Femur (tissue), 1 donor: ENCODE measurements at regions not wholly inside any gene's neighbourhood (a gene's known extent, or its start where the extent isn't known, plus 50 kb on each side); places are given as distances from the start of the nearest gene placed in this dataset.
A peak's percentile ranks its signal among the peaks of the same experiment; 100 is the strongest.

Experiments
- DNase-seq: peaks from one replicate; pipeline ENCODE4 v3.0.0-alpha.2; 2017

DNA sequence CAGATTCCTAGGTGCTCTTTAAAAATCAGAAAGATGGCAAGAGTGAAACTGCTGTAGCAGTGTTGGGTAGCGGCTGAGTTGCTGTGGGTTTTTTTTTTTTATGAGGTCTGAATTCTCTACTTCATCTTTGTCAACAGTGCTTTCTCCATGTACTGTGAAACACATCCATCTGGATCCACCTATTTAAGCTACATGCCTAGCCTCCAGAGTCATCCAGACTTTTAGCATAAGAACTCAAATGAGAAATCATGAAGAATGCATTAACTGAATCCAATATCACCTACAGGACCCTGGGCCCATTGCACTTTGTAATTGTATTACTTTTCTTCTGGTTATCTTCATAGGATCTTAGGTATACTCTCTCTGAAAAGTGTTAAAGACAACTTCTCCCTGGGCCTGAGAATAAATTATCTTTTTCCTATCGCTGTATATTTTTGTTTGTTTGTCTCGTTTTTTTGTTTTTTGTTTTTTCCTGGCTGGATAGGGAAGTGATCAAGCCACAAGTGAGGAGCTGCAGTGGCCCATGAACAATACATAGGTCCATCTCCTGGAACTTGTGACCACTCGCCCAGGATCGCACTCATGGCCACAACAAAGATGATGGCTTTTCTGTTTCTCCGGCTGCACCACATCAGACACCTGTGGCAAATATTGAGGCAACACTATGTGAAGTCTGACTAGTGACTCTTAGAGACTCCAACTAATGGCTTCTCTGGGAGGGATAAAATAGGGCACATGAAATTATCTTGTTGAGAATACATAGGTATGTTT lies 609.9 kb upstream of the AGTR1 start:
- no peak for DNase-seq

DNA sequence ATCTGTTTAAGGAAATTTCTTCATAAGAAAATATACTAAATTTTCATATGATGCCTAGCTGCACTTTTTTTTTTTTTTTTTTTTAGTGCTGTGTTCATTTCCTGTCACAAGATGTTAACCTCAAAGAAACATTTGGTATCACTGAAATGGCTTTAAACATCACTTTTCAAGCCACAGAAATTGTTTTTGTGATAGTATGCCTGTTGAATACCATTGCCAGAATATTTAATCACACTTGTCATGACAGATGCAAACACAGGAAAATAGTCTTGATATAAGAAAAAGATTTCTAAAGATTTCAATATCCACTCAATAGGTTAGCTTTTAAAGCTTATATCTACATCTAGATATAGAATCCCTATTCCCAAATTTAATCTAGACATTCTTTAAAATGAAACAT lies 608.5 kb upstream of the AGTR1 start:
- DNase-seq, result no peak

DNA sequence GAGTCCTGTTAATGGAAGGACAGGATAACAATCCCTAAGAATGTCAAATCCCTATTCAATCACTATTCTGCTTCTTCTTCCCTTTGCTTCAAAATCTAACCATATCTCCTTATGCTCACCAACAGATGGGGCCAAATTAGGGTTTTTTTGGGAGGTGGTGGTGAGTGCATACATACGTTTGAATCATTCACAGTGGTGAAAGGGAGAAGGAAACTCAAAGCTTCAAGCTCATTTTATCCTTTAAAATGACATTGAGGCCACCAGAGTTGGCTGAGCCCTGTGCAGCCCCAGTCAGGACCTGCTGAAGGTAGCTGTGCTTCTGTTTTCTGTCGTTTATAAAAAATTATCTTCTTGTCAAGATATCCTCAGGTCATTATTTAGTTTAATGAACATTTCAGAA lies 607.5 kb upstream of the AGTR1 start:
- no peak for DNase-seq

DNA sequence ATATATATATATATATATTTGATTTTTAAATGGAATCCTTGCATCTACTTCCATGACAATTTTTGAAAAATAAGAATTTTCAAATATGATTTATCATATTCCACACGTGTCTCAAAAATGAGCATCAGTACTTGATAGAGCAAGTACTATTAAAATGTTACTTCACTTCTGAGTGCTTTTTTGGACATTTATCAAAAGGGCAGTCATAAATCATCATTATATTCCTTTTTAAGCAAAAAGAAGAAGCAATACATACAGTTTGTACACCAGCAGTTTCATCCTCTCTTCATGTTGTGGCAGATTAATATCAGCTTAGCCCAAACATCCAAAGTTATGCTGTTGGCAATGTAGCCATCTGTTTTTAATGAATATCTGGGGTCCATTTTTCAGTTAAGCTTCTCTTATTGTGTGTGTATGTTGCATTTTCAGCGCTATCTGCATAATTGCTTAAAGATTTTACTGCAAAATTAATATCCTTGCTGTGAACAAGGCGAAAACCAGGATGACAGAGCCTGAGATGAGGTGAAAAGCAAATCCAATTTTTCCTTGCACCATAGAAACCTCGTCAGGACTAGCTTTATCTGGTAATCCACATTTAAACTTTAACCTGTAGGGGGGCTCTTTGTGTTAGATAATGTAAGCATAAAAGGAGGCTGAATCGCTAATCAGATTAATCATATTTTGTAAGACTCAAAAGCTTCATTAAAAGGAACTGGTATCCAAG lies 604.9 kb upstream of the AGTR1 start:
- no peak for DNase-seq

DNA sequence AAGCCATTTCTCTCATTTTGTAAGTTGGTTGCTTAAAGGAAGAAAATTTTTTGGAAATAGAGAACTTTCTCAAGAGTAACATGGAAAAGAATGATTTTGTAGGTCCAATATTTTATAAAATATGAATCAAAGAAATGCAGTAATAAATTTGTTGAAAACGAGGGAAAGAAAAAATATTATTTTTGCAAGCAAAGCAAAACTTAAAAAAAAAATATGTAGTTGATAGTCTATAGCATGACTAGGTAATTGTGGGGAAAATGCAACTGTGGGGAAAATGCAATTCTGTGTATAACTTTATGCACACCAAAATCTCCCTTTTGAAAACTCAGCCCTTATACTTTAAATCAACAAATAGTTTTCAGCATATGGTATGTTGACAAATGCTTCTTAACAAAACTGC lies 604.0 kb upstream of the AGTR1 start:
- DNase-seq, result no peak

DNA sequence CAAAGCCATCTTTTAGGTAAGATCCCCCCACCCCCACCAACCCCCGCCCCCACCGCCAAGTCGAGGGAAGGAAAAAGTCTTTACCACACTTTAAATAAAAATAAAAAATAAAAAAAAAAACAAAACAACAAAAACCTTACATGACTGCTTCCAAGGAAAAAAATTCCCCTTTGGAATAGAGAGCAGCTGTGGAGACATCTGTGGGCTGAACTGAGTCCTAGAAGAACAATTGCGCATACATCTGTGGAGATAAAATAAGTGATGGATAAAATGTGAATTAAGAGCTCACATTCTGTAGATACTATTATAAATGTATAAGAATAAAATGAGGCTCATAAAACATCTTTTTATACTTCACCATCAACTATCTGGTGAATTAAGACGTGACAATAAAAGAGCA lies 601.7 kb upstream of the AGTR1 start:
- no peak for DNase-seq

DNA sequence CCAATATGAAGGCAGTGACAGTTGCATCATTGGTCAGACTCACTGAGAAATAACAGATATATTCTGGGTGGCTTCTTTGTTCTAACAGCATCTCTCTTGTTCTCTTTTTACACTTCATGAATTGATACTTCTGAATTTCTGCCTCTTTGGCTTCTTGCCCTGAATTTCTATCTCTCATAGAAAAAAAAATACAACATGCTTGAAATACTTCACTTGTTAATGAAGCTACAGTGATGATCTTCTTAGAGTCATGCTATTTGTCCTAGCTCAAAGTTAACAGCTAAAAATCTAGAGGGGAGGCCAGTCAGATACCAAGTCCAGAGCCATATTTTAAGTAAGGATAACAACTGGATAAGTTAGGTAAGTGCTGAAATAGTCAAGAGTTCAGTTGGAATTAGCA lies 597.2 kb upstream of the AGTR1 start:
- no peak for DNase-seq

DNA sequence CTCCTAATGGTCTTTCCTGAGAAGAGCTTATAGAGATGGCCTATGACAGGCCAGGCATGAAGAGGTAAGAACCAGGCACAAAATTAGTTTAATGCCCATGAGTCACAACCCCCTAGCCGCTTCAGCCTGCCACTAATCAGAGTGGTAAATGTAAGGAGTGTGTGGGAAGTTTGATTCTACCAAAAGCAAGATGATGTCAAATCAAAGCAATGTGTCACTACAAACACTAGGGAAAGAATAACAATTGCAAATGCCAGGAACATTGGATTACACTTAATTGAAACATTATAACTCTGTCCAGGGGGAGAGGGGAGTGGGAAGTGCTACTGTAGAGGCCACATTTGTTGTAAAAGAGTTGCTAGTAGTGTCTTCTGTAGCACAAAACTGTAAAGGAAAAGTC lies 596.6 kb upstream of the AGTR1 start:
- DNase-seq, result no peak

DNA sequence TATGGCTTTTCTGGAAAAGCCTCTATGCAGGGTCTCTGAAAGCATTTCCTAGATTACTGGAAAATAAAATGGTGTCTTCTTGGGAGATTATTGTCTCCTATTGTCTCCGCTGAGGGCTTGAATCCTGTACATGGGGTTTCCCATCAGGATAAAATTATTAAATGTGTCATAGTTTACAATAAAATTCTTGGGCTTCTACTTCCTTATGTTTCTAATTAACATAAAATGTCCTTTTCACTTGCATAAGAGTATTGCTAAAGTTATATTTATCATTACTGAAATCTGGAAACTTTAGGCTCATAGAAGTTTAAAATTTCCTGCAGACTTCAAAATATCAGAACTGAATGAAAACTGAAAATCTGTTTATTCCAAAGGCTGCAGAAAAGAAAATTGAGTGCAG lies 595.5 kb upstream of the AGTR1 start:
- no peak for DNase-seq

DNA sequence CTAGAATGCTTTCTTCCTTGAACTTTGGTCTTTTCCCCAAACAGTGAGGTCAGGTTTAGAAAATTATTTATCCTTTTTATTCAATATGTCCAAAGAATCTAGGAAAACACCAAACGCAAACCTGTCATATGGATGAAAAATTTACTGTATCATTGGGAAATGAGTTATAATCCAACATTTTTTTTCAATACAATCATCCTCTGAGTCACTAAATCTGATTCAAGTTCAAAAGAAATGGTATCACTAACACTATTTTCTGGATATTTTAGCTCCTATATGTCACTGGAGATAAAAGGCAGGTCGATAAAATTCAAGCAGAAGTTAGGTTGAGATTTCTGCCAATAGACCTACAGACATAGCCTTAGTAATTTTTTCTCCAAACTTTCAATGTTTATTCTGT lies 591.6 kb upstream of the AGTR1 start:
- DNase-seq, result no peak

DNA sequence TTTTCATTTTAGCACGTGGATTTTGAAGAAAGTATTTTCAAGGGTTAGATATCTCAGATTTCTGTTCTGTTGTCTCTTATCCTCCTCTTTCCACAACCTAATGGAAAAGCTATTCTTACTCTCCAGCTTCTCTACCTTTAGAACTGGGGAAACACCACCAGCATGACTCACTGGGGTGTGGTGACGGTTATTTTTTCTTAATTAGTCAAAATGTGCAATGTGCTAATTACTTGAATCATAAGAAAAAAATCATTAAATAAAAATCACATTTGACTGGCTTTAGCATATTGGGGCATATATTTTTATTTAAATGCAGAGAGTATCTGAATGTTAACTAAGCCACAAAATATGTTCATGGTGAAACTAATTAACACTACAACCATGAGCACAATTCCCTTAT lies 570.7 kb upstream of the AGTR1 start:
- DNase-seq, result no peak

DNA sequence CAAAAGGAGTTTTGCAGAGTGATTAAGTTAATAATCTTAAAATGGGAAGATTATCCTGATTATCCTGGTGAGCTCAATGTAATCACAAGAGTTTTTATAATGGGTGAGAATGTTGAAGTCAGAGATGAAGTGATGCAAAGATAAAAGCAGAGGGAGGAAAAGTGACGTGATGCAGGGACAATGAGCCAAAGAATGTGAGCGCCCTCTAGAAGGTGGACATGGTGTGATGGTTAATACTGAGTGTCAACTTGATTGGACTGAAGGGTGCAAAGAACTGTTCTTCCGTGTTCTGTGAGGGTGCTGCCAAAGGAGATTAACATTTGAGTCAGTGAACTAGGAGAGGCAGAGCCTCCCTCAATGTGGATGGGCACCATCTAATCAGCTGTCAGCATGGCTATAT lies 569.6 kb upstream of the AGTR1 start:
- DNase-seq, result no peak

DNA sequence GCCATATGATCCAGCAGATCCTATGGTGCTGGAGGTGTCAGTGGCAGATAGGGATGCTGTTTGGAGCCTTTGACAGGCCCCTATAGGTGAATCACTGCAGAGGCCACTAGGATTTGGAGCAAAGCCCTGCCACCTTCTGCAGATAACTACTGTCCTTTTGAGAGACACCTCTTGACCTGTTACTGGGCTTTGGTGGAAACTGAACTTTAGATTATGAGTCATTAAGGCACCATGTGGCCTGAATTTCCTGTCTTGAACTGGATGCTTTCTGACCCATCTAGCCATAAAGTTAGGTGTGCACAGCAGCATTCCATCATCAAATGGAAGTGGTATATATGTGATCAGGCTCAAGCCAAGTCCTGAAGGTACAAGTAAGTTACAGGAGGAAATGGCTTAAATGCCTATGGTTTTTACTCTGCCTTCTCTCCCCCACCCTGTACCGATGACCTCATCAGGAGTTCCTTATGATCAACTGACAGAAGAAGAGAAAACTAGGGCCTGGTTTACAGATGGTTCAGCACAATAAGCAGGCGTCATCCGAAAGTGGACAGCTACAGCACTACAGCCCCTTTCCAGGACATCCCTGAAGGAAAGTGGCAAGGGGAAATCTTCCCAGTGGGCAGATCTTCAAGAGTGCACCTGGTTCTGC lies 565.6 kb upstream of the AGTR1 start:
- DNase-seq, result no peak

DNA sequence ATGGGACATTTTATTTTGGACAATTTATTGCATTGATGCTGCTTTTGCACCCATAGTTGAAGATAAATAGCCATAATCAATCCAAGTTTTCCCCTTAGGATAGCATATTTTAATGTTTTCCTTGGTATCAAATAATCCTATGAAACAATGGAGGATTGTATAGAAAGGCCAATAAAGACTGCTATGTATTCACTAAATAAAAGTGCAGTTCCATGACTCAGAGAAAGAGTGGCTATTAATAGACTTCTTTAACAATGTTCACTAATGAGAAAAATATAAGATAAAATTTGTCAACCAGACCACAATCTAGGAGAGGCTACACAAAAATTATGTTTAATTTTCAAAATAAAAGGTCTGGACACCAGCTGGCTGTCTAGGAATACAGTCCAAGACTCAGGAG lies 560.9 kb upstream of the AGTR1 start:
- DNase-seq, result no peak

DNA sequence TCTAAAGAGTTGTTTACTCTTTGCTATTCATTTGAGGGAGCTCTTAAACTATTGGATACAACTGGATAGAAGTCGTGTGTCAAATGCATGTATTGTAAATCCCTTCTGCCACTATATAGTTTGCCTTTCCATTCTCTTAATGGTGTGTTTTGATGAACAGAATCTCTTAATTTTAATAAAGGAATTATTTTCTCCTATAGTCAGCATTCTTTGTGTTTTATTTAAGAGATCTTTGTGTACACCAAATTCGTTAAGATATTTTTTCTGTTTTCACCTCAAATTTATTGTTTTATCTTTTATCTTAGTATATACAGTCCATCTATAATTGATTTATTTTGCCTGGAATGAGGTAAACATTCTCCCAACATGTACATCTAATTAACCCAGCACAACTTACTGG lies 551.5 kb upstream of the AGTR1 start:
- no peak for DNase-seq

DNA sequence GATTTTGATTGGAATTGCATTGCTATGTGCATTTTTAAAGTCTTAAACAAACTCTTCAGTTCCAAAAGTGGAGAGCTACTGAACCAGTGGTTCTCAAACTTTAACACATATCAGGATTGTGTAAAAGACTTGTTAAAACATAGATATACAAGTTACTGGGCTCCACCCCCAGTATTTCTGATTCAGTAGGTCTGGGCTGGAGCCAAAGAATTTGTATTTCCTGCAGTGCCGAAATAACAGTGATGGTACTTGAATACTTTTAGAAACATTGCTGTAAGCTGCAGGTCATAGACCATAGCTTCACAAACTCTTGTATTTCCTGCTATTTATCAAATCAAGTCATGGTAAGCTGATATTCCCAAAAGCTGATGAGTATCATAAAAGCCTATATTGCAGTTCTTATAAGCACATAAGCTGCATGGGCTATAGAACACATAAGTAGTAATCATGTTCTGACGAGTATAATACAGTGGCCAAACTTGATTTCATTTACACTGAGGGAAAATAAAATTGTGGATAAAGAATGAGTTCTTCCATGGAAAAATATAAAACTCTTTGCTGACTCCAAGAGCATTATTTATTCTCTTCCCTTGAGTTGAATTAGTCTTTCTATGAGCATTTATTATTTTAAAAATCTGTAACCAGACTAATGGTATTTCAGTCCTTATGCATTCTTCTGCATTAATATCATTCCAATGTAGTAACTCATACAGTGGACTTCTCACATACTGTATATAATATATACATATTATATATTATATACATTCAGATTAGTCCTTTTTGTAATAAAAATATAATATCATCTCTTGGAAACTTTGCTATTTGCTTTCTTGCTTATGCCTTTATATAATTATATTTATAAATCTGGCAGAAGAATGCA lies 550.5 kb upstream of the AGTR1 start:
- DNase-seq, result peak; percentile 38

DNA sequence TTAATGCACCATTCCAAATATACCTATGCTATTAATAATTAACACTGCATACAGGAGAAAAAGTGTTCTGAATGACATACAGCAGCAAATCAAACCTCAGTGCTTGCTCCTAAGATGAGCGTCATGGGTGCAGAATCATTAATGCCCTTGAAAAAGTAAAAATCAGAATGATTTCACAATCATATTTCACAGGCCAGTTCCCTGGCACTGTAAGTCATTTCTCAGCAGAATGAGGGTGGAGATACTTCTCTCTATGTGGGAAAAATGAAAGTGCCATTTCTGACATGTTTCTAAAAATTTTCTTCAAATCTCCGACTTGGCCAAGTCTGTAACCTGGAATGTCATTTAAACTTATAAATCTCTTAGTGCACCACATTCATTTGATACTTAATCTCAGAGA lies 549.8 kb upstream of the AGTR1 start:
- DNase-seq, result no peak

DNA sequence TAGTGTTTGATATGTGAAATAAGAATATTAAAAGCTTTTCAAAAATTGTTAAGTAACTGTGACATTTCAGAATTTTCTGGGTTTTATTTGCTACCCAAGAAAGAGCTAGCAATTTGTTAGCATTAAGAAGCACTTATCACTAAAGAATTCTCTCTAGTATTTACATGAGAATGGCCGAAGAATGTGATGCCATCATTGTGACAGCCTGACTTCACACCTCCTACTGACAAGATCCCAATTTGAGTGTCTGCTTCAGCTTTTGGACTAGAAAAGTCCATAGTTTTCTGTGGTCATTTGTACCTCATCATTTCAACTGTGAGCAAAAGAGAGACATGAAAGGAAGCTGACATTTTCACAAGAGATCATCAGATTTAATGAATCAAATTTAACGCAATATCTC lies 548.1 kb upstream of the AGTR1 start:
- DNase-seq, result no peak

DNA sequence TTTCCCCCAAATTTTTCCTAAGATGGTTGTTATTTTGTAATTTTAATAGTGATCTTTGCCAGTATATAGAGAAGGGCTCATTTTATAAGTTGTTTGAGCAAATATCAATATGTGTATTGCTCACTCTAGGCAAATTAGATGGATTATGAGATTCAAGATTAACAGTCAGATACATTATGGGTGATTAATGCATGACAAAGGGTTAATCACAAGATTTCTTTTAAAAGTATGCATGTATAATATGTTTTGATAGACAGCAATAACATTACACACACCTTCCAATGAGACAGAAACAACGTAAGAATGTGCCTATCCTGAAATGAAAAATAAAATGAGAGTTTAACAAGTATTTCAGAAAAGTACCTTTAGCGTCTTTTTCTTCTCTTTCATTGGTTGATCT lies 547.6 kb upstream of the AGTR1 start:
- DNase-seq, result no peak

DNA sequence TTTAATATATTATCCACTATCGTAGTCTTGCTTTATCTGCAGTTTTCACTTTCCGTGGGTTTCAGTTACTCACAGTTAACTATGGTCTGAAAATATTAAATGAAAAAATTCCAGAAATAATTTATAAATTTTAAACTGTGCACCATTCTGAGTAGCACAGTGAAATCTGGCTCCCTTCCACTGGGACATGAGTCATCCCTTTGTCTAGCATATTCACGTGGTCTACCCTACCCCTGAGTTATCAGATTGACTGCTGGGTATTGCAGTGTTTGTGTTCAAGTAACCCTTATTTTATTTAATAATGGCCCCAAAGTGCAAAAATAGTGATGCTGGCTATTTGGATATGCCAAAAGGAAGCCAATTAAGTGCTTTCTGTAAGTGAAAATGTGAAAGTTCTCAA lies 539.5 kb upstream of the AGTR1 start:
- no peak for DNase-seq

DNA sequence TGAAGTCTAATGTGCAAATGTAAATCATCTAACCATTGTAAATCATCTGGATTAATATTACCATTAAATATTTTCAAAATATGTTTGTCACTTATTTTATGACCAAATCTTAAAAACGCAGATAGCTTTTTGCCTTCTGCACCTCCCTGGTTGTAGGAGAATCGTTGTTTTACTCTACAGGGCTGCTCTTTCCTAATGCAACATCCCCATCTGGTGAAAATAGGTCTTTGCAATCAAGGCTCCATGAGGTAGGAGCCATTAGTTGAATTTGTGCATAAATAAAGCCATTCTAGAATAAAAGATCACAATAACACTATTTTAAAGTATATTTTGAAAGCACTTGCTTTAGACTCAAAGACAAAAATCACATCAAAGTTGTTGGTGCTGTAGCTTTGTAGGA lies 535.6 kb upstream of the AGTR1 start:
- DNase-seq, result no peak

DNA sequence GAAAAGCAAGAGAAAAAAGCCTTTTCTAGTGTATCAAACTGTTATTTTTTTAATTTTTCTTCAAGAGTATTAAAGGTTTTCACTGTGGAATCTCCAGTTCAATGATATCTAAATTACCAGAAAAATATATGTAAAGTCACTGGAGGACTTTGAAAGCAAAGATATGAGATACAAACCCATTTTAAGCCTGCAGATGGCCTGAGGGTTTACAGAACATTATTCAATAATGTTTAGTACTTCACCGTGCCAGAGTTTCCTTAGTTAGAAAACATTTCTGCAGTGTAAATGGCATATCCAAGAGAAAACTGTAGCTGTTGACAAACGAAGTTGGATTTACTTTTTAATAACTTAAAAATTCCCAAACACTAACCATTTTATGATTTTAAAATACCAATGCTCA lies 529.4 kb upstream of the AGTR1 start:
- no peak for DNase-seq

DNA sequence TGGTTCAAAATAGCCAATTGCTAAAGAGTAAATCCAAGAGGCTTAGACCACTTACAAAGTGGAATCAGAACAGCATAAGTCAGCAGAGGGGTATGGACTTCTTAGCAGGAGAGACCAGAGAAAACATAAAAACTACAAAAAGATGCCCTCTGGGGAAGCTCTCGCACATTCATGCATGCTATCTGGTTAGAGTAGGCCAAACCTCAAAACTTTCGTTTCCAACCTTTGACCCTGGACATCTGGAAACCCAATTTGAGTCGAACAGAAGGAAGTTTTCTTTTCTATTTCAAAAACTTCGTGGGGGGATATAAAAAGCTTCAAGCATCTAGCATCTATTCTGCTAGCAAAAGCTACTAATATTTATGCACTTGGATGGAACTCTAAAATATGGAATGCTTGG lies 523.9 kb upstream of the AGTR1 start:
- DNase-seq, result no peak
